H9 (cell line): ENCODE measurements at regions not wholly inside any gene's neighbourhood (a gene's known extent, or its start where the extent isn't known, plus 50 kb on each side); places are given as distances from the start of the nearest gene placed in this dataset.

Experiments
- DNase-seq: peaks from one replicate; pipeline ENCODE4 v3.0.0-alpha.2; 2017
- H2AFZ ChIP-seq: one replicate; pipeline ENCODE4 v1.6.1; 2013; ENCODE audit warnings: mild to moderate bottlenecking, low read length, control low read depth, moderate library complexity
- H2AK5ac ChIP-seq: 2 replicates; pipeline ENCODE4 v1.6.1; 2013; ENCODE audit warnings: low read length, control low read depth, mixed read lengths; ENCODE audit not compliant: insufficient read length
- H2BK120ac ChIP-seq: one replicate; pipeline ENCODE4 v1.6.1; 2013; ENCODE audit warnings: low read depth, mild to moderate bottlenecking, low read length, control low read depth, inconsistent platforms; ENCODE audit not compliant: poor library complexity, severe bottlenecking
- H2BK12ac ChIP-seq: 2 replicates; pipeline ENCODE4 v1.6.1; 2013; ENCODE audit warnings: low read length, control low read depth, mixed read lengths, low read depth; ENCODE audit not compliant: insufficient read length
- H2BK15ac ChIP-seq: 2 replicates; pipeline ENCODE4 v1.6.1; 2013; ENCODE audit warnings: low read depth, low read length, control low read depth
- H2BK20ac ChIP-seq: one replicate; pipeline ENCODE4 v1.6.1; 2013; ENCODE audit warnings: low read depth, mild to moderate bottlenecking, low read length, control low read depth, inconsistent platforms; ENCODE audit not compliant: poor library complexity, severe bottlenecking
- H2BK5ac ChIP-seq: 2 replicates; pipeline ENCODE4 v1.6.1; 2013; ENCODE audit warnings: low read length, control low read depth, mixed read lengths; ENCODE audit not compliant: insufficient read length
- H3K14ac ChIP-seq: 2 replicates; pipeline ENCODE4 v1.6.1; 2013; ENCODE audit warnings: low read length, control low read depth; ENCODE audit not compliant: insufficient read depth
- H3K18ac ChIP-seq: 2 replicates; pipeline ENCODE4 v1.6.1; 2013; ENCODE audit warnings: low read depth, mild to moderate bottlenecking, mixed read lengths, low read length, control low read depth; ENCODE audit not compliant: insufficient read length
- H3K23ac ChIP-seq: 2 replicates; pipeline ENCODE4 v1.6.1; 2013; ENCODE audit warnings: low read length, control low read depth, mixed read lengths, low read depth; ENCODE audit not compliant: insufficient read length
- H3K23me2 ChIP-seq: 2 replicates; pipeline ENCODE4 v1.6.1; 2013; ENCODE audit warnings: low read depth, mild to moderate bottlenecking, mixed read lengths, low read length, control low read depth; ENCODE audit not compliant: insufficient read length, poor library complexity, severe bottlenecking
- H3K27ac ChIP-seq: 2 replicates; pipeline ENCODE4 v1.5.1; 2013; ENCODE audit warnings: low read length, control low read depth, mixed read lengths, low read depth; ENCODE audit not compliant: insufficient read length
- H3K27me3 ChIP-seq: 2 replicates; pipeline ENCODE4 v1.6.1; 2013; ENCODE audit warnings: low read length, control low read depth, inconsistent platforms; ENCODE audit not compliant: insufficient read depth
- H3K4ac ChIP-seq: 2 replicates; pipeline ENCODE4 v1.6.1; 2013; ENCODE audit warnings: low read depth, mild to moderate bottlenecking, control low read depth, inconsistent platforms, low read length, moderate library complexity
- H3K4me1 ChIP-seq: 2 replicates; pipeline ENCODE4 v1.6.1; 2013; ENCODE audit warnings: low read length, control low read depth, inconsistent platforms; ENCODE audit not compliant: insufficient read depth
- H3K4me2 ChIP-seq: 2 replicates; pipeline ENCODE4 v1.6.1; 2013; ENCODE audit warnings: low read length, control low read depth, mixed read lengths; ENCODE audit not compliant: insufficient read length, insufficient read depth
- H3K56ac ChIP-seq: 2 replicates; pipeline ENCODE4 v1.6.1; 2013; ENCODE audit warnings: low read depth, mild to moderate bottlenecking, mixed read lengths, low read length, control low read depth; ENCODE audit not compliant: insufficient read length
- H3K79me1 ChIP-seq: 2 replicates; pipeline ENCODE4 v1.6.1; 2013; ENCODE audit warnings: low read depth, mild to moderate bottlenecking, moderate library complexity, low read length, control low read depth, inconsistent platforms; ENCODE audit not compliant: insufficient read depth, poor library complexity, severe bottlenecking
- H3K79me2 ChIP-seq: 2 replicates; pipeline ENCODE4 v1.6.1; 2013; ENCODE audit warnings: low read length, control low read depth, inconsistent platforms; ENCODE audit not compliant: insufficient read depth
- H3K9ac ChIP-seq: 2 replicates; pipeline ENCODE4 v1.6.1; 2013; ENCODE audit warnings: low read length, control low read depth, mixed read lengths; ENCODE audit not compliant: insufficient read length; ENCODE audit errors: extremely low read depth
- H3K9me3 ChIP-seq: one replicate; pipeline ENCODE4 v1.6.1; 2013; ENCODE audit warnings: low read depth, low read length, inconsistent platforms; ENCODE audit not compliant: control insufficient read depth
- H3T11ph ChIP-seq: one replicate; pipeline ENCODE4 v1.6.1; 2013; ENCODE audit warnings: mild to moderate bottlenecking, low read length, control low read depth, inconsistent platforms
- H4K20me1 ChIP-seq: one replicate; pipeline ENCODE4 v1.6.1; 2013; ENCODE audit not compliant: control insufficient read depth, insufficient read length, insufficient read depth
- H4K5ac ChIP-seq: 2 replicates; pipeline ENCODE4 v1.6.1; 2013; ENCODE audit warnings: low read depth, mild to moderate bottlenecking, mixed read lengths, low read length, control low read depth; ENCODE audit not compliant: insufficient read length
- H4K8ac ChIP-seq: replicated peaks from 2 replicates; pipeline ENCODE4 v1.6.1; 2013; ENCODE audit warnings: low read length, control low read depth, mixed read lengths, low read depth; ENCODE audit not compliant: insufficient read length
- H4K91ac ChIP-seq: 2 replicates; pipeline ENCODE4 v1.6.1; 2013; ENCODE audit warnings: low read depth, mild to moderate bottlenecking, moderate library complexity, mixed read lengths, low read length, control low read depth; ENCODE audit not compliant: insufficient read length
- H3K27ac Mint-ChIP-seq, 3 experiments: 2 replicates in 2 of 3; 3 replicates in 1 of 3; pipeline ENCODE4 v1.8.0; 2020 to 2021; ENCODE audit warnings: mixed read lengths in 3 of 3, mild to moderate bottlenecking in 1 of 3, moderate library complexity in 1 of 3
- H3K27me3 Mint-ChIP-seq: 2 replicates; pipeline ENCODE4 v1.8.0; 2021; ENCODE audit warnings: low read depth, mild to moderate bottlenecking, moderate library complexity, mixed read lengths
- H3K36me3 Mint-ChIP-seq, 3 experiments: 2 replicates in 2 of 3; 3 replicates in 1 of 3; pipeline ENCODE4 v1.8.0; 2020 to 2021; ENCODE audit warnings: low read depth in 3 of 3, mixed read lengths in 3 of 3; ENCODE audit not compliant: insufficient read depth in 1 of 3
- H3K4me1 Mint-ChIP-seq, 2 experiments: 2 replicates each; pipeline ENCODE4 v1.8.0; 2020; ENCODE audit warnings: mixed read lengths in 2 of 2
- H3K4me3 Mint-ChIP-seq, 2 experiments: 2 replicates in 1 of 2; 3 replicates in 1 of 2; pipeline ENCODE4 v1.8.0; 2020 to 2021; ENCODE audit warnings: mild to moderate bottlenecking in 2 of 2, mixed read lengths in 2 of 2, moderate library complexity in 1 of 2
- H3K9me3 Mint-ChIP-seq, 2 experiments: 2 replicates in 1 of 2; 3 replicates in 1 of 2; pipeline ENCODE4 v1.8.0; 2020; ENCODE audit warnings: mild to moderate bottlenecking in 2 of 2, mixed read lengths in 2 of 2, moderate library complexity in 1 of 2
- CTCF ChIP-seq: fragments of 200-600 bp; sonication (generic); conservative IDR thresholded peaks from 3 replicates; pipeline ENCODE4 v1.8.0; 2021; ENCODE audit warnings: antibody characterized with exemption, mild to moderate bottlenecking
- WGBS: extraction: QIAGEN DNeasy Blood & Tissue Kit; methylation state at CpG from one replicate; pipeline ENCODE4 v1.1.7; 2013; ENCODE audit warnings: missing lambda C conversion rate, low lambda C conversion rate, mixed read lengths; ENCODE audit not compliant: insufficient read length; ENCODE audit errors: extremely low coverage; 5-methylcytosine and 5-hydroxymethylcytosine counted together

GRCh38 chr10:121167534-121168243 lies 316.5 kb downstream of the WDR11 start:
- 0 out of 5 replicates have a peak, but pooled peaks cover 0 to 2% of the 10 kb centered on the region in 2 experiments for H3K9me3 Mint-ChIP-seq
- Histone ChIP-seq H4K5ac (no peak overlapping the region), H3K27me3 (no peaks in the 10 kb centered on the region), H3K4me2 (no peak overlapping the region), H3K9ac (no peak overlapping the region), H2BK120ac (no peak overlapping the region), H3K18ac (no peak overlapping the region), H4K8ac (no peak overlapping the region), H3K23me2 (no peaks in the 10 kb centered on the region), H2BK15ac (no peak overlapping the region), H3K4ac (no peak overlapping the region), H3K9me3 (no peaks in the 10 kb centered on the region), H2BK20ac (no peak overlapping the region), H4K20me1 (no peaks in the 10 kb centered on the region), H3K79me2 (no peaks in the 10 kb centered on the region), H3K56ac (no peak overlapping the region), H2AK5ac (no peak overlapping the region), H3K79me1 (no peaks in the 10 kb centered on the region), H2BK12ac (no peak overlapping the region), H3K23ac (no peak overlapping the region), H4K91ac (no peak overlapping the region), H2BK5ac (no peak overlapping the region), H3K14ac (no peak overlapping the region), H3K27ac (no peak overlapping the region), H3T11ph (no peak overlapping the region), H2AFZ (no peak overlapping the region), H3K4me1 (no peaks in the 10 kb centered on the region)
- no peak overlapping the region for H3K4me3 Mint-ChIP-seq
- DNase-seq, result no peak
- TF ChIP-seq CTCF, result no peak; the same call in 2 of the 3 replicates
- WGBS, result no CpG with 5 or more reads among the region's 10 CpGs
- no peaks in the 10 kb centered on the region for H3K27me3 Mint-ChIP-seq
- no peaks in the 10 kb centered on the region for H3K36me3 Mint-ChIP-seq
- no peak overlapping the region for H3K27ac Mint-ChIP-seq
- peaks cover 0 to 3% of the 10 kb centered on the region in 2 experiments; a peak in 1 of 4 replicates for H3K4me1 Mint-ChIP-seq
